Panc1 (cell line): ENCODE measurements at regions not wholly inside any gene's neighbourhood (a gene's known extent, or its start where the extent isn't known, plus 50 kb on each side); places are given as distances from the start of the nearest gene placed in this dataset.

Experiments
- REST ChIP-seq, 2 experiments: IDR thresholded peaks; 2 replicates each; pipeline ENCODE4 v1.6.1; 2011 to 2012; ENCODE audit warnings: low read depth in 2 of 2, control low read depth in 1 of 2, low read length in 1 of 2, mild to moderate bottlenecking in 1 of 2, moderate library complexity in 1 of 2; ENCODE audit not compliant: insufficient read depth in 1 of 2
- TF ChIP-seq, protein P1 (sequence below): fragments of 450-650 bp; IDR thresholded peaks from 2 replicates; pipeline ENCODE4 v1.5.1; 2017; ENCODE audit warnings: mild to moderate bottlenecking

GRCh38 chr2:88873620-88874019 is 182.1 kb downstream of the RPIA start:
- TF ChIP-seq REST (IDR thresholded peaks at IDR 0.05; ENCODE audit: insufficient read depth in 1 of 2, low read depth in 2 of 2, low read length in 1 of 2), result no peak
- TF ChIP-seq, protein P1, sequence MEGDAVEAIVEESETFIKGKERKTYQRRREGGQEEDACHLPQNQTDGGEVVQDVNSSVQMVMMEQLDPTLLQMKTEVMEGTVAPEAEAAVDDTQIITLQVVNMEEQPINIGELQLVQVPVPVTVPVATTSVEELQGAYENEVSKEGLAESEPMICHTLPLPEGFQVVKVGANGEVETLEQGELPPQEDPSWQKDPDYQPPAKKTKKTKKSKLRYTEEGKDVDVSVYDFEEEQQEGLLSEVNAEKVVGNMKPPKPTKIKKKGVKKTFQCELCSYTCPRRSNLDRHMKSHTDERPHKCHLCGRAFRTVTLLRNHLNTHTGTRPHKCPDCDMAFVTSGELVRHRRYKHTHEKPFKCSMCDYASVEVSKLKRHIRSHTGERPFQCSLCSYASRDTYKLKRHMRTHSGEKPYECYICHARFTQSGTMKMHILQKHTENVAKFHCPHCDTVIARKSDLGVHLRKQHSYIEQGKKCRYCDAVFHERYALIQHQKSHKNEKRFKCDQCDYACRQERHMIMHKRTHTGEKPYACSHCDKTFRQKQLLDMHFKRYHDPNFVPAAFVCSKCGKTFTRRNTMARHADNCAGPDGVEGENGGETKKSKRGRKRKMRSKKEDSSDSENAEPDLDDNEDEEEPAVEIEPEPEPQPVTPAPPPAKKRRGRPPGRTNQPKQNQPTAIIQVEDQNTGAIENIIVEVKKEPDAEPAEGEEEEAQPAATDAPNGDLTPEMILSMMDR, result no peak
